ENCODE measurements at regions not wholly inside any gene's neighbourhood (a gene's known extent, or its start where the extent isn't known, plus 50 kb on each side); places are given as distances from the start of the nearest gene placed in this dataset.

DNA sequence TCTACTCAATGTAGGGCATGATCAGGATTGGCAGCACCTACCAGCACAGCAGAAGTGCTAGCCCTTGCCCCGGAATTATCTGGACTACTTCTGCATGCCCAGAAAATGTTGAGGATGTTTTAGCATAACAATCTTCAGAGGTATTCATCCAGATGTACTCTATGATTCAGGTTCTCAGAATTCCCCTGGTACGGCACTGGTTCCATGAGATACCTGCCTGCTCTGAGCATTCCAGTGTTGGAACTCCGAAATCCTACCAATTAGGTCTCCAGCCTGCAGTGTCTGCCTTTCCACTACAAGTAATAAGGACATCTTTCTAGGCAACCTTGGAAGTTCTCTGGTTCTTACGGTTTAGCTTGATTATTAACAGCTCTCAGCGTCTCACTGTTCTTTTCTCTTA, 554.5 kb downstream of the HACE1 start:
- Histone ChIP-seq H3K4me2 (ENCODE audit: low read length) (no peak overlapping the region), H3K36me3 (ENCODE audit: low read depth, low read length) (no peaks in the 10 kb centered on the region), H2AFZ (ENCODE audit: low read length) (no peak overlapping the region), H3F3A (ENCODE audit: low read length, unreplicated experiment) (no peaks in the 10 kb centered on the region), H3K4me1 (ENCODE audit: insufficient read depth, low read length) (no peaks in the 10 kb centered on the region), H3K9ac (ENCODE audit: low read length) (no peak overlapping the region), H3K79me2 (ENCODE audit: low read length) (no peaks in the 10 kb centered on the region), H3K9me3 (ENCODE audit: low read length) (no peaks in the 10 kb centered on the region), H3K27ac (ENCODE audit: low read length) (no peak overlapping the region), H4K20me1 (ENCODE audit: low read length) (no peaks in the 10 kb centered on the region), H3K9me2 (replicated peaks; ENCODE audit: low read length) (no peaks in the 10 kb centered on the region), H3K27me3 (ENCODE audit: low read length) (no peaks in the 10 kb centered on the region), H3K4me3 (ENCODE audit: low read length) (no peak overlapping the region)
- DNase-seq (no peak), ATAC-seq (no peak)
- TF ChIP-seq EZH2 (IDR thresholded peaks at IDR 0.05; ENCODE audit: low read length, unreplicated experiment): no peak
- TF ChIP-seq EZH2phosphoT487 (IDR thresholded peaks at IDR 0.05; ENCODE audit: borderline replicate concordance, low read length): no peak
- TF ChIP-seq, protein P1, sequence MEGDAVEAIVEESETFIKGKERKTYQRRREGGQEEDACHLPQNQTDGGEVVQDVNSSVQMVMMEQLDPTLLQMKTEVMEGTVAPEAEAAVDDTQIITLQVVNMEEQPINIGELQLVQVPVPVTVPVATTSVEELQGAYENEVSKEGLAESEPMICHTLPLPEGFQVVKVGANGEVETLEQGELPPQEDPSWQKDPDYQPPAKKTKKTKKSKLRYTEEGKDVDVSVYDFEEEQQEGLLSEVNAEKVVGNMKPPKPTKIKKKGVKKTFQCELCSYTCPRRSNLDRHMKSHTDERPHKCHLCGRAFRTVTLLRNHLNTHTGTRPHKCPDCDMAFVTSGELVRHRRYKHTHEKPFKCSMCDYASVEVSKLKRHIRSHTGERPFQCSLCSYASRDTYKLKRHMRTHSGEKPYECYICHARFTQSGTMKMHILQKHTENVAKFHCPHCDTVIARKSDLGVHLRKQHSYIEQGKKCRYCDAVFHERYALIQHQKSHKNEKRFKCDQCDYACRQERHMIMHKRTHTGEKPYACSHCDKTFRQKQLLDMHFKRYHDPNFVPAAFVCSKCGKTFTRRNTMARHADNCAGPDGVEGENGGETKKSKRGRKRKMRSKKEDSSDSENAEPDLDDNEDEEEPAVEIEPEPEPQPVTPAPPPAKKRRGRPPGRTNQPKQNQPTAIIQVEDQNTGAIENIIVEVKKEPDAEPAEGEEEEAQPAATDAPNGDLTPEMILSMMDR (conservative IDR thresholded peaks at IDR 0.05; ENCODE audit: low read depth, low read length): no peak
- intact Hi-C loops (cut with micrococcal nuclease): no loop called here
- ChIA-PET CTCF (no interaction called here), POLR2A (ENCODE audit: unreplicated experiment) (no interaction called here)
- no TSS peak for BruUV-seq (replicated peaks)

- DNase-seq (no peak), ATAC-seq (no peak)
- Histone ChIP-seq H4K20me1 (ENCODE audit: low read length) (no peaks in the 10 kb centered on the region), H3K9ac (ENCODE audit: low read length) (no peak overlapping the region), H3K27ac (ENCODE audit: low read length) (no peak overlapping the region), H3K36me3 (ENCODE audit: low read depth, low read length) (no peaks in the 10 kb centered on the region), H3K27me3 (ENCODE audit: low read length) (no peaks in the 10 kb centered on the region), H3K4me1 (ENCODE audit: insufficient read depth, low read length) (no peaks in the 10 kb centered on the region), H2AFZ (ENCODE audit: low read length) (no peak overlapping the region), H3K4me2 (ENCODE audit: low read length) (no peak overlapping the region), H3K79me2 (ENCODE audit: low read length) (no peaks in the 10 kb centered on the region), H3K4me3 (ENCODE audit: low read length) (no peak overlapping the region), H3K9me2 (replicated peaks; ENCODE audit: low read length) (no peaks in the 10 kb centered on the region), H3K9me3 (ENCODE audit: low read length) (no peaks in the 10 kb centered on the region), H3F3A (ENCODE audit: low read length, unreplicated experiment) (no peaks in the 10 kb centered on the region)
- intact Hi-C loops (cut with micrococcal nuclease): no loop called here
- BruUV-seq (replicated peaks): no TSS peak
- POLR2A ChIA-PET (ENCODE audit: unreplicated experiment): no interaction called here
- TF ChIP-seq, protein P1 (conservative IDR thresholded peaks at IDR 0.05; ENCODE audit: low read depth, low read length): no peak
- TF ChIP-seq EZH2phosphoT487 (IDR thresholded peaks at IDR 0.05; ENCODE audit: borderline replicate concordance, low read length): no peak
- TF ChIP-seq EZH2 (IDR thresholded peaks at IDR 0.05; ENCODE audit: low read length, unreplicated experiment): no peak
- CTCF ChIA-PET: no interaction called here
Observed at GRCh38 chr6:104301951-104302350, 557.8 kb downstream of the HACE1 start.

- Histone ChIP-seq H3F3A (ENCODE audit: low read length, unreplicated experiment) (no peaks in the 10 kb centered on the region), H3K4me3 (ENCODE audit: low read length) (no peak overlapping the region), H3K9me3 (ENCODE audit: low read length) (no peaks in the 10 kb centered on the region), H4K20me1 (ENCODE audit: low read length) (no peaks in the 10 kb centered on the region), H2AFZ (ENCODE audit: low read length) (no peak overlapping the region), H3K27ac (ENCODE audit: low read length) (no peak overlapping the region), H3K36me3 (ENCODE audit: low read depth, low read length) (no peaks in the 10 kb centered on the region), H3K9ac (ENCODE audit: low read length) (no peak overlapping the region), H3K4me1 (ENCODE audit: insufficient read depth, low read length) (no peaks in the 10 kb centered on the region; the same call in 1 of the 2 replicates), H3K27me3 (ENCODE audit: low read length) (no peaks in the 10 kb centered on the region), H3K79me2 (ENCODE audit: low read length) (no peaks in the 10 kb centered on the region), H3K4me2 (ENCODE audit: low read length) (no peak overlapping the region), H3K9me2 (replicated peaks; ENCODE audit: low read length) (no peaks in the 10 kb centered on the region)
- POLR2A ChIA-PET (ENCODE audit: unreplicated experiment): no interaction called here
- CTCF ChIA-PET: interaction anchor here (0.6 kb wide), 1 partner anchor 192 kb away, joined by 11 read pairs; no protein-coding TSS in a partner anchor
- no peak for ATAC-seq
- TF ChIP-seq, protein P1 (conservative IDR thresholded peaks at IDR 0.05; ENCODE audit: low read depth, low read length): no peak
- TF ChIP-seq EZH2phosphoT487 (IDR thresholded peaks at IDR 0.05; ENCODE audit: borderline replicate concordance, low read length): no peak
- no peak for TF ChIP-seq EZH2 (IDR thresholded peaks at IDR 0.05; ENCODE audit: low read length, unreplicated experiment)
- no TSS peak for BruUV-seq (replicated peaks)
- no peak for DNase-seq
- intact Hi-C loops (cut with micrococcal nuclease): no loop called here
Observed at GRCh38 chr6:104286641-104287040, 573.1 kb downstream of the HACE1 start.

Data from PC-3 (cell line).